Skin epidermis (tissue), 12 donors: ENCODE measurements at regions not wholly inside any gene's neighbourhood (a gene's known extent, or its start where the extent isn't known, plus 50 kb on each side); places are given as distances from the start of the nearest gene placed in this dataset.

Experiments
- H3K27ac ChIP-seq, 21 experiments: fragments of 200-600 bp; sonication (generic) in 11 of 21; one replicate each; pipeline ENCODE4 v1.5.0; 2020; ENCODE audit warnings: mild to moderate bottlenecking in 3 of 21, inconsistent platforms in 2 of 21, moderate library complexity in 2 of 21
- H3K4me3 ChIP-seq, 7 experiments: fragments of 200-600 bp; sonication (generic) in 2 of 7; one replicate each; pipeline ENCODE4 v1.5.0; 2020; ENCODE audit warnings: inconsistent platforms in 2 of 7, mild to moderate bottlenecking in 2 of 7, moderate library complexity in 1 of 7

DNA sequence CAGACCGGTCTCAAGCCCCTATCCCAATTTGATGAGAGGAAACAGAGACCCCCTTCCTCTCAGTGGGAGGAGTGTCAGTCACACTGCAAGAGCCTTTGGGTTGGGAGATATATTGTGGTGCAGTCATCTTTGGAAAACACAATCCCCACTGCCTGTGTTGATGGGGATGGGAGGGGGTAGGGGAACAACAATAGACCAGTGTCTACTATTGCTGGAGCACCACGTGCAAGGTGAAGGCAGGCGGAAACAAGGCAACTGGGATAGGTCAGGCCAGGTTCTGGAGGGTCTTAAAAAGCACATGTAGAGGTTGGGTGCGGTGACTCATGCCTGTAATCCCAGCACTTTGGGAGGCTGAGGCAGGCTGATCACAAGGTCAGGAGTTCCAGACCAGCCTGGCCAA, 127.9 kb downstream of the ZFP36L2 start:
- peak overlapping the region in 9 of 21 experiments; percentile 22 to 79 (median 46) for H3K27ac ChIP-seq

GRCh38 chr2:43097644-43098408, 128.6 kb downstream of the ZFP36L2 start:
- Histone ChIP-seq H3K27ac (peak overlapping the region in 14 of 21 experiments; percentile 20 to 79 (median 42)), H3K4me3 (no peak overlapping the region)

More for the DNA sequence above, 127.9 kb downstream of the ZFP36L2 start:
- H3K4me3 ChIP-seq, result no peak overlapping the region

DNA sequence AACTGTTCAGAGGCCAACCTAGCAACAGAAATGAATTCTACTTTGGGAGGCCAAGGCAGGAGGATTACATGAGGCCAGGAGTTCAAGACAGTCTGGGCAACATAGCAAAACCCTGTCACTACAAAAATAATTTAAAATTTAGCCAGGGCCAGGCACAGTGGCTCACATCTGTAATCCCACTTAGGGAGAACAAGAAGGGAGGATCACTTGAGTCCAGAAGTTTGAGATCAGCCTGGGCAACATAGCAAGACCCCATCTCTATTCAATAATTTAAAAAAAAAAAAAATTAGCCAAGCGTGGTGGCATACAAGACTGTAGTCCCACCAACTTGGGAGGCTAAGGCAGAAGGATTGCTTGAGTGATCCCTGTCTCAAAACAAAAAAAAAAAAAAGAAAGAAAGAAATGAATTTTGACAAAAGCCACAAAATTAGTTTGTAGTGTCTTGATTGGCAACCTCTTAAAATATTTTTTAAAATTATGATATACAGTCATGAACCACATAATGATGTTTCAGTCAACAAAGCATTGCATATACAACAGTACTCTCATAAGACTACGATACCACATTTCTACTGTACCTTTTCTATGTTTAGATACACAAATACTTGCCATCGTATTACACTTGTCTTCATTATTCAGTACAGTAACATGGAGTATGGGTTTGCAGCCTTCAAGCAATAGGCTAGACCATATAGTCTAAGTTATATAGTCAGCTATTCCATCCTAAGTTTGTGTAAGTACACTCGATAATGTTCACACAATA, 130.7 kb downstream of the ZFP36L2 start:
- H3K27ac ChIP-seq, result no peak overlapping the region
- no peak overlapping the region for H3K4me3 ChIP-seq

DNA sequence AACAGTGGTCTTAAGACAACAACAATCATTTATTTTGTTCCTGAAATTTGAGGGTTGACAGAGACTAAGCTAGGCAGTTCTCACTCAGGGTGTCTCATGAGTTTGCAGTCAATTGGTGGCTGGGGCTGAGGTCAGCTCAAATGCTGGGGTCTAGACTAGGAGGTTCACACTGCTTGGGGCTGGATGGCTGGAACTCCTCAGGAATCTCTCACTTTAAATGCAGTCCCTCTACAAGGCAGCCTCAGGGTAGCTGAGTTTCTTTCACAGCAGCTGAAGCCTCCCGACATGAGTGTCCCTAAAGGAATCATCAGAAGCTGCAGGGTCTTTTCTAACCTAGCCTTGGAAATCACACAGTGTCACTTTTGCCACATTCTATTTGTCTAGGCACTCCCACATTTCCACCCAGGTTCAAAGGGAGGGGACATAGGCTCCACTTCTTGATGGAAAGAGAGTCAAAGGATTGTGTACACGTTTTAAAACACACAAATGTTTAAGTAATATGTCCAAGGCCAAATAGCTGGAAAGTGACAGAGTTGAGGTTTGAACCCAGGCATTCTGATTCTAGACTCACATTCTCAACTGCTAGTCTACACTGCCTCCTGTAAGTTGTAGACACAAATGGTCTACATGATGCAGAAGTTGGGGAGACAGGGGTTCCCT, 133.8 kb downstream of the ZFP36L2 start:
- Histone ChIP-seq H3K27ac (no peak overlapping the region), H3K4me3 (no peak overlapping the region)

DNA sequence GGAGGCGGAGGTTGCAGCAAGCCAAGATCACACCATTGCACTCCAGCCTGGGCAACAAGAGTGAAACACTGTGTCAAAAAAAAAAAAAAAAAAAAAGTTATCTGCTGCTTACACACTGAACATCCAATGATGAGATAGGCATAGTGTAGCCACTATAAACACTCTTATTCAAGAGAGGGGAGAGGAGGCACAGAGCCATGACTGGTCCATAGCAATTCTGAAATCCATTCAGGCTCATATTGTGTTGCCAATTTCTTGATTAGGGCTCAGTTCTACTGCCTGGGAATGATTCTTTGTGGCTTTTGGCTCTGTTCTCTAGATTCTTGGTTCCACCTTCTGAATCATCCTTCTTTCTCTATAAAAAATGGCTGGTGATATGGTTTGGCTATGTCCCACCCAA, 136.1 kb downstream of the ZFP36L2 start:
- H3K27ac ChIP-seq, result no peak overlapping the region
- no peak overlapping the region for H3K4me3 ChIP-seq

DNA sequence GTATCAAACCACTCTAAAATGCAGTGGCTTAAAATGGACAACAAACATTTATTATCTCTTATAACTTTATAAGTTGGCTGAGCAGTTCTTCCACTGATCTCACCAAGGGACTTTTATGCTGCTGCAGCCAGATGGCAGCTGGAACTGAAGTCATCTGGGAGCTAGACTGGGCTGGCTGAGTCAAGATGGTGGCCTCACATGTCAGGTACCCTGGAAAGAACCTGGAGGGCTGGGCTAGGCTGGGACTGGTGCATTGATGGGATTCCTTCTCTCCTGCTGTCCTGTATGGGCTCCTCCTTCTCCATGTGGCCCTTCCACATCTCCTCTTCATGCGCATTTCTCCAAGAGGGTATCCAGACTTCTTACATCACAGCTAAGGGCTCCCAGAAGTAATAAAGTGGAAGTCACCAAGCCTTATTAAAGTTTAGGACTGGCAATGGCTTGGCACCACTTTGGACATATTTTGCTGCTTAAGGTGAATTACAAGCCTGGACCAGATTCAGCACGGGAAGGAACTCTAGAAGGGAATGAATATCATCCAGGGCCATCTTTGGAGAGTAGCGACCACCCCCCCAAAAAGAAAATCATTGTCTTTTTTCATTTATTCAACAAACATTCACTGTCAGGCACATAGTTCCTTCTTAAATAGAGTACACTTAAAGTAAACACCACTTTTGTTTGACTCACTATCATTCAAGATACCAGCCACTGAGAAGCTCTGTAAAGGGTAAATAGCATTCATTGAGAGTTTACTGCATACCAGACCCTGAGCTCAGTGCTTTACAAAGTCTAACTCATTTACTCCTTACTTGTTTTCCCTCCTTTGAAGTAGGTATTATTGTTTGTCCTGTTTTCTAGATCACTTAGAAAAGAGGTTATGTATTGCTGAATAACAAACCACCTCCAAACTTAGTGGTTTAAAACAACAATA, 138.0 kb downstream of the ZFP36L2 start:
- Histone ChIP-seq H3K4me3 (no peak overlapping the region), H3K27ac (peak overlapping the region in 15 of 21 experiments; percentile 35 to 95 (median 87))

DNA sequence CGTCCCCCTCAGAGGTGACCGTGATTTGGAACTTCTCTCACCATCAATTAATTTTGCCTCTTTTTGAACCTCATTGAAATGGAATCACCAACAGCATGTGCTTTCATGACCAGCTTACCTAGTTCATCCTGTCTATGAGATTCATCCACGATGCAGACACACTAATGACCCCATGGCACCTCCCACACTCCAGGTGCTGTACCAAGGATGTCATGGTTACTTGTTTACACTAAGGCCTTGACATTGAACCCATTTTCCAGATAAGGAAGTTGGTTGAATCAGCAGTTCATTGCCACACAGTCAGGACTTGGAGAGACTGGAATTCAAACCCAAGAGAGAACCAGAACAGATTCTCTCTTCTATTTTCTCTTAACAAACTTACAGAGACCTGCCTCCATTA, 139.0 kb downstream of the ZFP36L2 start:
- no peak overlapping the region for H3K4me3 ChIP-seq
- H3K27ac ChIP-seq, result peak overlapping the region in 20 of 21 experiments; percentile 8 to 95 (median 88)

GRCh38 chr2:43086451-43087221, 139.8 kb downstream of the ZFP36L2 start:
- peak overlapping the region; percentile 60 to 95 (median 87) for H3K27ac ChIP-seq
- H3K4me3 ChIP-seq, result no peak overlapping the region

DNA sequence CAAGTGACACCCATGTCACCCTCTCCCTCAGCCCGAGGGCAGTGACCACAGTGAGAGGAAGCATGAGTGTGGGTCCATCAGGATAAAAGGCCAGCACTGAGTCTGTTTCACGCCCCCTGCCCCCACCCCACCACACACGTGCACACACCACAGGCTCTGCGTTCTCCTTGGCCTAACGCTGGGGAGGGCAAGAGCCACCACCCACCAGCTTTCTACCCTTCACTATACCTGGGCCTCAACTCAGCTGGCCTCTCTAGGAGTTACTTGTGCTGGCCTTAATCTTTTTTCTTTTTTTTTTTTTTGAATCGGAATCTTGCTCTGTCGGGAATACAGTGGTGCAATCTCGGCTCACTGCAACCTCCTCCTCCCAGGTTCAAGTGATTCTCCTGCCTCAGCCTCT, 140.5 kb downstream of the ZFP36L2 start:
- peak overlapping the region in 20 of 21 experiments; percentile 7 to 95 (median 88) for H3K27ac ChIP-seq
- no peak overlapping the region for H3K4me3 ChIP-seq

GRCh38 chr2:43085505-43085904, 140.9 kb downstream of the ZFP36L2 start:
- no peak overlapping the region for H3K4me3 ChIP-seq

DNA sequence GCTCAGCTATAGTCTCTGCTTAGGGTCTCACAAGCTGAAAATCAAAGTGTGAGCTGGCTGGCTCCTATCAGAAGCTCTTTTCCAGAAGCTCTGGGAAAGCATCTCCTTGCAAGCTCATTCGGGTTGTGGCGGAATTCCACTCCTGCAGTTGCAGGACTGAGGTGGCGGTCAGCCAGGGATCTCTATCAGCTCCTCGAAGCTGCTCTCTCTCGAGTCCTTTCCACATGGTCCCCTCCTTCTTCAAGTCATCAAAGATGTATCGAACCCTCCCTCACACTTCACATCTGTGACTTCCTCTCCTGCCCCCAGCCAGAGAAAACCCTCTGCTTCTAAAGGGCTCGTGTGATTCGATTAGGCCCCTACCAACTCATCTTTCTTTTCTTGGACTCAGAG, 141.7 kb downstream of the ZFP36L2 start:
- H3K27ac ChIP-seq, result peak overlapping the region in 20 of 21 experiments; percentile 56 to 95 (median 88)
- no peak overlapping the region for H3K4me3 ChIP-seq

More at GRCh38 chr2:43085505-43085904, 140.9 kb downstream of the ZFP36L2 start:
- H3K27ac ChIP-seq, result peak overlapping the region in 20 of 21 experiments; percentile 45 to 95 (median 88)

DNA sequence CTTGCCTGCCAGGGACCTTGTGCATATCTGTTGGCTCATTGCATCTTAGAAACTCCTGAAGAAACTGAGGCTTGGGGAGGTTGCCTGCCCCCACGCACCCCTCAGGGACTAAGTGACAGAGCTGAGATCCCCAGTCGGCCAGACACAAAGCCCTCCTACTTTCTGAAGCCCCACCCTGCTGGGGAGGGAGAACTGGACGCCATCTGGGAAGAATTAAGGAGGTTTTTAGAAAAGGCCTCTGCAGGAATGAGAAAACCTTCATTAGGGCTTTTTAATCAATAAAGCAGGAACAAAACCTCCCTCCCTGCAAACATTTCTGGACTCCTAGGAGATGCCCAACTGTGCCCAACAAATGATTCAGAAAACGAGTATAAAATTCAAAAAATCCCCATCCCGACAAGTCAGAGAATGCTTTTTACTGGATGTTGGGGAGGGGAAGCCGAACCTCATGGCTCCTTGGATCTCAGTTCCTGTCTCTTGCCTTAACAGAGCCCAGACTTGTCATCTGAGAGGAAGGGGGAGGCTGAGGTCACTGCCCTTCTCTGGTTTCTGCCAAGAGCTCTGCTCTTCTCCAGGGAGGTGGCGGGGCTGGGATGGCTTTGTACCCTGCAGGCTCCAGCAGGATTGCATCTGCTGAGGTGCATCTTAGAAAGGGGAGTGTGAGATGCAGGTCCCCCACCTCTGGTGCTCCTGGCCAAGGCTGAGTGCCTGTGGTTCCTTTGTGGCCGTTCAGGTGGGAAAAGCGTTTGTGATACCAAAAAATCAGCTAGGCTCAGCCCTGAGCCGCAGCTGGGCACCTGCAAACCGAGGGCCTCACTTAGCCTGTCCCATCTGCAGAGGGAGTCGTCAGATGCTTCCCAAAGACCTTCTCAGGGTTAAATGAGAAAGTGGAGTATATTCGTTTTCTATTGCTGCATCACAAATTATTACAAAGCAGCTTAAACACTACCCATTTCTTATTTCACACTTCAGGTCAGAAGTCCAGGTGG, 142.4 kb downstream of the ZFP36L2 start:
- H3K4me3 ChIP-seq, result no peak overlapping the region
- H3K27ac ChIP-seq, result peak overlapping the region in 20 of 21 experiments; percentile 68 to 95 (median 88)

GRCh38 chr2:43082903-43083677, 143.3 kb downstream of the ZFP36L2 start:
- H3K4me3 ChIP-seq, result no peak overlapping the region

DNA sequence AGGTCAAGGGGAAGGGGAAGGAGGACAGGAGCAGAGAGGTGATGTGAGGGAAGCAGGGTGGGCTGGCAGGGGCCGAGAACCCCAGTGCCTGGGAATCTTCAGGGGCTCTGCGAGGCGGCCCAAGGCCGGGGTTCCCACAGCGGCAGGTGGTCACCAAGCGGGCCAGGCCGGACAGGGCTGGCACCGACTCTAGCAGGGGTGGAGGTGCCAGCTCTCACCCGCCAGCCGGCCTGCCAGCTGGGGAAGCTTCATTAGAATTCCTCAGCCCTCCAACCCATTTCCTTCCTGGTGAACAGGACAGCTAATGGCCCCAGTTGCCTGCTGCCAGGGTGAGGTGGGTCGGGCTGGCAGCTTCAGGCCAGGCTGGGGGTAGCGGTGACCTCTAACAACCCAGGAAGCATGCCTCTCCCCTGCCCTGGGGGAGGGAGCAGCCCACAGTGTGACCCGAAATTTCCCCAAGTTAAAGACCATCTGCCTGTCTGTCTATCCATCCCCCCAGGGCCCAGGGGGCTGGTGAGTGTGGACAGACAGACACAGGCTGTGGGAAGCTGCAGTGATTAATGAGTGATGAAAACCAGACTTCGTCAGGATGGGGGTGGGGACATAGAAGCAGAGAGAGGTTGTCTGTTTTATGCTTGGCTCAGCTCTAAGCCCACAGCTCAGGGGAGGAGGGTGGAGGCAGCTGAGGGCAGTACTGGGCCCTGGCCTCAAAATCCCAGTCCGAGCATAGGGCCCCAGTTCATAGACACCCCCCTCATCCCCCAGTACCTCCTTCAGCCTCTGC, 144.1 kb downstream of the ZFP36L2 start:
- Histone ChIP-seq H3K4me3 (no peak overlapping the region), H3K27ac (peak overlapping the region in 20 of 21 experiments; percentile 46 to 95 (median 88))

More at GRCh38 chr2:43082903-43083677, 143.3 kb downstream of the ZFP36L2 start:
- peak overlapping the region in 20 of 21 experiments; percentile 46 to 95 (median 88) for H3K27ac ChIP-seq

- Histone ChIP-seq H3K27ac (peak overlapping the region in 17 of 21 experiments; percentile 25 to 95 (median 87)), H3K4me3 (no peak overlapping the region)
Measured at GRCh38 chr2:43081131-43081765, 145.2 kb downstream of the ZFP36L2 start.
